ENCODE measurements at regions not wholly inside any gene's neighbourhood (a gene's known extent, or its start where the extent isn't known, plus 50 kb on each side); places are given as distances from the start of the nearest gene placed in this dataset.
"Not testable (repeated sequence)": the region's sequence is repeated elsewhere in the genome, so short reads cannot be mapped to it uniquely, and the experiment has no call there.

GRCh38 chr2:110394769-110395168, 77.8 kb downstream of the LIMS4 start:
- not testable (repeated sequence) for TF ChIP-seq CTCF (conservative IDR thresholded peaks at IDR 0.05; ENCODE audit: low read length); EZH2phosphoT487 (IDR thresholded peaks at IDR 0.05; ENCODE audit: borderline replicate concordance, low read depth, low read length)

Data from OCI-LY7 (cell line).